ENCODE measurements at regions not wholly inside any gene's neighbourhood (a gene's known extent, or its start where the extent isn't known, plus 50 kb on each side); places are given as distances from the start of the nearest gene placed in this dataset.
"Not testable (repeated sequence)": the region's sequence is repeated elsewhere in the genome, so short reads cannot be mapped to it uniquely, and the experiment has no call there.

DNA sequence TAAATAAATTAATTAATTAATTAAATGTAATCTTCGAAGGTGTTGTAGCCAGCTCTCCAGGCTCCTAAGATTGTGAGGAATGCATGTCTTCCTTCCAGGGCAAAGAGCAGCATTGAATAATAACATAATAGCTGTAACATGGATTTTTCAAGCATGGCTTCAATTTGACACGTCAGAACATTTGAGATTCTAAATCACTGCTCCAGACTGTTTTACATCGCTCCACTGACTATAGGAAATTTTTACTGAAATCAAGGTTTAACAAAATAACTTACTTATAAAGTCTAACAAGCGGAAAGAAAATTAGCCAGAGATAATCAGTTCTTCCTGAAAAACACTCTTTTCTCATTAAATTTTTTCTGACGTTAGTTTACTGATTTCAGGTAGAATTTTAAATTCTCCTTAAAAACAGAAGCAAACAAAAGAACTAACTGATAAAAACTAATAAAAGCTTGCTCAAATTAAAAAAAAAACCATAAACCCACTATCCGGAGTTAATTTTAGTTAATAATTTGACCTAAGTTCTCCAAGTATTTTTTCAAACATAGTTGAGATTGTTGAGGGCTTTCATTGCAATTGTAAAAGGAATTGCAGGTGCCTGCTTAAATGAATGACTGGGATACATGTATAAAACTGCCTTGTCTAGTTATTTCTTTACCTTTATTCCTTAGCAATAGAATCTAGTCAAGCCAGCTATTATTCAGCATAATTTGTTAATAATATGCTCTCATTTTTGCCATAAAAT is 51.2 kb upstream of the SGCE start:
- no peak for DNase-seq (ENCODE audit: low read depth)

DNA sequence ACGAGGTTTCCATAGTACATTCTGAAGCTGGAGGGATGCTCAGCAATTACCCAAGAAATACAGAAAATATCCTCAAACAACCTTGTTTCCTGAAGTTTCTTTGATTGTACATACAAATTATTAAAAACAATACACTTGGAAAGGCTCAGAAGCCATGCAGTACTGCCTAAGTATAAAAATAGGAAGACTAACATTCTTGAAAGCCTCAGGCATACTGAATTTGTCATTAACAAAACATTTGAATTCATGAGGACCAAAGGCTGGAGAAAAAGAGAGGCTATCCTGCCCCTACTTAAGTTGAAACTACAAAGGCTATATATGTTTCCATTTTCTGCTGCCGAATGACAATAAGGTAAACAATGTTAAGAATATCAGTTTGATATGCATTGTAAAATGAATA is 54.3 kb upstream of the SGCE start:
- no peak for DNase-seq (ENCODE audit: low read depth)

DNA sequence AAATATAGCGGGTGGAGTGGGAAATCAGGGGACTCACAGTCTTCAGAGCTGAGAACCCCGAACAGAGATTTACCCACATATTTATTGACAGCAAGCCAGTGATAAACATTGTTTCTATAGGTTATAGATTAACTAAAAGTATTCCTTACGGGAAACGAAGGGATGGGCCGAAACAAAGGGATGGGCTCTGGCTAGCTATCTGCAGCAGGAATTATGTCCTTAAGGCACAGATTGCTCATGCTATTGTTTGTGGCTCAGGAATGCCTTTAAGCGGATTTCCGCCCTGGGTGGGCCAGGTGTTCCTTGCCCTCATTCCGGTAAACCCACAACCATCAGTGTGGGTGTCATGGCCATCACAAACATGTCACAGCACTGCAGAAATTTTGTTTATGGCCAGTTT is 66.4 kb upstream of the SGCE start:
- not testable (repeated sequence) for DNase-seq (ENCODE audit: low read depth)

DNA sequence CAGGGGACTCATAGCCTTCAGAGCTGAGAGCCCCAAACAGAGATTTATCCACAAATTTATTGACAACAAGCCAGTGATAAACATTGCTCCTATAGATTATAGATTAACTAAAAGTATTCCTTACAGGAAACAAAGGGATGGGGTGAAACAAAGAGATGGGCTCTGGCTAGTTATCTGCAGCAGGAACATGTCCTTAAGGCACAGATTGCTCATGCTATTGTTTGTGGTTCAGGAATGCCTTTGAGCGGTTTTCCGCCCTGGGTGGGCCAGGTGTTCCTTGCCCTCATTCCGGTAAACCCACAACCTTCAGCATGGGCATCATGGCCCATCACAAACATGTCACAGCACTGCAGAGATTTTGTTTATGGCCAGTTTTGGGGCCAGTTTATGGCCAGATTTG is 73.0 kb upstream of the SGCE start:
- DNase-seq (ENCODE audit: low read depth) = not testable (repeated sequence)

DNA sequence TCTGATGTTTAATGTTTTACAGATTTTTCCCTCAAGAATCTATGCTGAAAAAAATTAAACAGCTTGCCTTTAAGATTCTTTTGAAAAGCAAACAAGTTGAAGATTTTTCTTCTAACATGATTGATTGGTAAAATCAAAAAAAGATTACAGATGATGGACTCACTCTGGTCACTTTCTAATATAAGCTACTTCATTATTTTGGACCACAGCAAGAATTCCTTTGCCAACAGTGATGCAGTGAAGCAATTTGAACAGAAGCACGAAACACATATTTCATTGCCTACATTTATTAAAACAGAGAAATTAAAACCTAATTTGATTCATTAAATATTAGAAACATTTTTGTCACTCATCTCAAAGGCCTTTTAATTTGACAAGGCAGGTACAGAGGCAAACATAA is 82.1 kb upstream of the SGCE start:
- DNase-seq (ENCODE audit: low read depth) = peak; percentile 19

DNA sequence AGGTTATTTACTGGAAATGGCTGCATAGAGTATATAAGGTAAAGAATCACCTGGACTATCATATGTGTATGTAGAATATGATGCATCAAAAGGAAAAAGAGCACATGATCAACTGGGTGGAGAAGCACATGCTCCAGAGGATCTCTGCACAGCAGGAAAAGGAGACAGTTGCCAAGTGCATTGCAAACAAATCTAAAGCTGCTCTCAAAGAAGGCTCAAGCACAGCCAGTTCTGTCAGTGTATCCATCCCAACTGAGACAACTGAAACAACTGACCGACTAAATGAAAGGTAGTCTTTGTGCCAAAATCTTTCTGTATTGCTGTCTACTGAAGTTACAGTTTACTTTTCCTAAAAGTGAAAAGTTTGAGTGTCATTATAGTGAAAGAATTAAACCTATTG is 83.2 kb upstream of the SGCE start:
- peak; percentile 61 for DNase-seq (ENCODE audit: low read depth)

DNA sequence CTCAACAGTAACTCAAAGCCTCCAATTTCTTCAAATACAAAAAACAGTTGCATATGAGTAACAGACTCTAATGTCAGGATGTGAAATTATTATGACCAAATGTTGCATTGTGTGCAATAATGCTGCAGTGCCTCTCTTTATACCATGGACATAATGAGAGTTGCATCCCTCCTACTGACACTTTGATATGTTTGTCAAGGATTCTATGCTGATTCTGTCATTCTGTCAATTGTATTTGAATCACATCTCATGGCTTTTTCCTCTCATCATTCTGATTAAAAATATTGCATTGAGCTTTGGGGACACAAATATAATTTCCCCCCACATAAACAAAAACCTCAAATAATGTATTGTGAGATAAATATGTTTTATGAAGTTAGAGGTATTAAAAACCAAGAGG is 84.6 kb upstream of the SGCE start:
- no peak for DNase-seq (ENCODE audit: low read depth)

DNA sequence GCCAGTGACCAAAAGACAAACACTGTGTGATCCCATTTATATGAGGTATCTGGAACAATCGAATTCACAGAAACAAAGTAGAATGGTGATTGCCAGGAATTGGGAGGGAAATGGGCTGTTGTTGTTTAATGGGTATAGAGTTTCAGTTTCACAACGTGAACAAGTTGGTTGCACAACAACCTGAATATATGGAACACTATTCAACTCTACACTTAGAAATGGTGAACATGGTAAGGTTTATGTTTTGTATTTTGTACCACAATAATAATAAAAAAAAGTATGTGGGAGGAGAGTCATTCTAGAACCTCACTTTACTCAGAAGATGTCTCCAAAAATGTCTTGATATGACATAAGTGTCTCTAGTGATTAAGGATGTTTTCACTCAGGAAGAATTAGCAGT is 85.2 kb upstream of the SGCE start:
- no peak for DNase-seq (ENCODE audit: low read depth)

DNA sequence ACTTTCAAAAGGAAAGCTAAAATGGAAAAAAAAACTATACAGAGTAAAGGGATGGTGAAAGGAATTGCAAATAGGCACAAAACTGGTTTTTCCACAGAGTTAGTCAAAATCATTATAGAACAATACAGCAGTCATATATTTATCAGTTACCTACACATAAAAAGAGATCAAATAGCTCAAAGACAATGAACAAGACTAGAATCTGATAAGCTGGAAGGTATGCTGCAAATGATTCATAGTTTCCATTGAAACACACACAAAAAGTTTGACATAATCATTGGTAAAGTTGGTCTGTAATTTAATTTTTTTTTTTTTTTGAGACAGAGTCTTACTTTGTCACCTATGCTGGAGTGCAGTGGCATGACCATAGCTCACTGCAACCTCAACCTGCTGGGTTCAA is 92.4 kb upstream of the SGCE start:
- no peak for DNase-seq (ENCODE audit: low read depth)

DNA sequence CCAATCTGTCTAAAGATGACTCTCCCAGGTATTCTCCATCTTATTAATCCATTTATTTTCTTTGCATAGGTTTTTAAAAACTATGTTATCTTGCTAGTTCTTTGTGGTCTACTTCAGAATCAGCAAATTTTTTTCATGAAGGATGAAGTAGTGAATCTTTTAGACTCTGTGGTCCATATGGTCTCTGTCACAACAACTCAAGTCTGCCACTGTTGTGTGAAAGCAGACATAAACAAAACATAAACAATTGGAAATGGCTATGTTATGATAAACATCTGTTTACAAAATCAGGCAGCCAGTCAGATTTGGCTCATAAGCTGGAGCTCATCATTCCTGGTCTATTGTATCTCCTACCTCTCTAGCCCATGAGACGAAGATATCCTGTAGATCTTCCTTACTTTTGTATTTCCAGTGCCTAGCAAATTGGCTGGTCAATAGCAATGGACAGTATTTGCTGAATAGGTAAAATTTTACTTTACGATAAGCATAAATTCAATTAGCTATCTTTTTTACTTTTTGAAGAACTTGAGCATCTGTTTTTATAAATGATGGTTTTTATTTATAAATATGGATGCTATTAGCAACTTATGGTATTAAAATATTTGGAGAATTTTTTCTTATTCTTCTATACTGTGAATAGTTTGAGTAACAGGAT is 104.6 kb upstream of the SGCE start:
- no peak for DNase-seq (ENCODE audit: low read depth)

DNA sequence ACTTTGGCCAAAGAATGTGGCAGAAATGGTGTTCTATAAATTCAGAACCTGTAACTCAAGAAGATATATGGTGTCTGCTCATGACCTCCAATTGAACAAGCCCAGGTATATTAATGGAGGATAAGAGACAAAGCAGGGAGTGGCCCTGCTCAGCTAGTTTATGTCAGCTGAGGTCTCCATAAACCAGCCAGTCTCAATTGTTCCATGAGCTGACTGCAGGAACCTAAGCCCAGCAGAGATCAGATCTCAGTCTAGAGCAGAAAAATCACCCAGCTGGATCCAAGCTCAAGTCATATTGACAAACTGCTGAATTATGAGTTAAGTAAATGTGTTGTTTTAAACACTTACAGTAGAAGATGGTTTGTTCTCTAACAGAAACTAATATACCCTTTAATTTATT is 105.5 kb upstream of the SGCE start:
- DNase-seq (ENCODE audit: low read depth) = no peak

DNA sequence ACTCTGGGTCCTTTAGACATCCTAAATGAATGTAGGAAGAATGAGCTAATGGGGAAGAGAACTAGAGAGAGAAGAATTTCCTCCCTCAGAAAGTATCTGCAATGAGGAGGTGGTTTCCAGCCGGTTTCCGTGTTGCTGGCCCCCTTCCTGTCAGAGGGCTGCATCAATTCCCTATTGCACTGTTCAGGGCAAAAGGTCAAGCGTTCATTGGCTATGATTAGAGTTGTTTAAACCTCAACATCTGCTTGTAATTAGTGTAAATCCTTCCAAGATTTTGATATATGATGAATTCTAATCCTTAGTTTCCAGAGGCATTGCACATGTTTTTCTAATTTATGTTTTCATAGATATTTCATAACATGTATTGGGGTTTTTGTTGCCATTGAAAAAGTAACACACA is 107.3 kb upstream of the SGCE start:
- peak; percentile 95 for DNase-seq (ENCODE audit: low read depth)

DNA sequence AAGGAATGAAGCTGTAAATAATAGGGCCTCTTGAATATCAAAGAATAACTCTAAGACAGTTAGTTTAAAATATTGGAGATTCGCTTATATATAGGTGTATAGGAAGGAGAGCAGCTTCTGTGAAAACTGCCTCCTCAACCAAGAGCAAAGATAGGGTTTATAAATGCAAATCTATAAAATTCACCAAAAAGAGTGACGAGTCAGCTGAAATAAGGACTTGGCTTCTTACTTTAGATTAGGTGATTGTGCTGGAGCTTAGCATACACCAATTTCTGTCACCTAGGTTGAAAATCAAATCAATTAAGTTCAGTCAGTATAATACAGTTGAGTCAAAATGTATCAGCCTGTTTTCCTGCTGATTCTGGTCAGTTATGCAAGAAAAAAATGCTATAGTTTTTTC is 113.8 kb upstream of the SGCE start:
- no peak for DNase-seq (ENCODE audit: low read depth)

DNA sequence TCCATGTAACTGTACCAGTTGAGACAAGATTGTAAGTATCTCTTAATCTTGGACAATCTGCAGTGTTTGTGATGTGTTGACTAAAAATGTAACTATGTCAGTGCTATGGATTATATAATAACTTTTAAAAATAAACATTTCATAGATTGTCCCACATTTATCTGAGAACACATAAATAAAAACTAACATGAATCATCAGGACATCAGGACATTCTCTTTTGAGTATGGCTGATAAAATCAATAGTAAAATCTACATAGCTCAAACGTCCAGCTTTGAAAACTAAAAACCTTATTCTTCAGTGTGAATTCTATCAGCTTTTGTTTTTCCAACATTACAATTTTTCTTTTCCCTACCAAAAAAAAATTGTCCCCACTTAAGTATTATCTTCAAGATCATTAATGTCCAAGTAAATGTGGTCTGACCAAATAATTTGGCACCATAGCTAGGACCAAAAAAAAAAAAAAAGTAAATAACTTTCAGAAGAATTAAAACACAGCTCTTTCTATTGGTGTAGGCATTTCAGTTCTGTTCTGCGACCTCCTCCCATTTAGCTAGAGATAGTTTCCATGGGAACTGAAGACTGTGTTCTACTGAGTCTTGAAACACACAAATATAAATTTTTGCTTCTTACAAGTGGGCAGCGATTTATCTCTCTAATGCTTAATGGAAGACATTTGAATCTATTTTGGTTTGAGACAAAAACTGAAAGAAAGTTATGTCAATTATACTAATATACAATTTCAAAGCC is 123.0 kb upstream of the SGCE start:
- DNase-seq (ENCODE audit: low read depth) = no peak

DNA sequence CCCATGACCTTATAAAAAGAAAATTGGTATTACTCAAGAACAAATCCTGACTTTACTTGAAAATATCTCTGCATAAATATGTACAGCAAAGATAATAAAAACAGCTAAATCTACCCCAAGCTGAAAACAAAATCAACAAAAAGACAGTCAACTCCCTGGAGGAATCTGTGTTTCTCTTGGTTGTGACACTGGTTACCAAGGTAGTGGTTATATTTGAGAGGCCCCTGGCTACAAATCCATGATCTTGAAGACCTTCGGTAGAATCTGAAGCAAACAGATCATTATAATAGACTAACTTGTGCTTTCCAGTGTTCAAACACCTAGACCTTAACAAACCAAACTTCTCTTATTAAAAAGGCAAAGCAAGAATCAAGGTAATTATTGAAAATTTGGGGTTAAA is 123.9 kb upstream of the SGCE start:
- DNase-seq (ENCODE audit: low read depth) = no peak

DNA sequence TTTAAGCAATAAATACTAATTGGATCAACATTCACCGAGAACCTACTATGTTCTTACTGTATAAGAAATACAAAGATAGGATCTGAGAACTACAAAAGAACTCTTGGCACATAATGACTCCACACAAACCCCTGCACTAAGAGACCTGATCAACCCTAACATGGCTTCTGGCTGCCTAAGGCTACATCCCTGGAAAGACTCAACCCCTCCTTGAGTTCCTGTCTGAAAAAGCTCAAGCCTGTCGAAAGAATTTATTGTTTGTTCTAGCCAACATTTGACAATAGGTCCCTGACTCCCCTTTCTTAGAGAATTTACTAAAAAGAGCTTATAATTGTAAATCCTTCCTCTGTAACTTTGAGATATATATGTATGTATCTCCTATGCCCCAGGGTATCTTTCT is 125.3 kb upstream of the SGCE start:
- DNase-seq (ENCODE audit: low read depth) = no peak

DNA sequence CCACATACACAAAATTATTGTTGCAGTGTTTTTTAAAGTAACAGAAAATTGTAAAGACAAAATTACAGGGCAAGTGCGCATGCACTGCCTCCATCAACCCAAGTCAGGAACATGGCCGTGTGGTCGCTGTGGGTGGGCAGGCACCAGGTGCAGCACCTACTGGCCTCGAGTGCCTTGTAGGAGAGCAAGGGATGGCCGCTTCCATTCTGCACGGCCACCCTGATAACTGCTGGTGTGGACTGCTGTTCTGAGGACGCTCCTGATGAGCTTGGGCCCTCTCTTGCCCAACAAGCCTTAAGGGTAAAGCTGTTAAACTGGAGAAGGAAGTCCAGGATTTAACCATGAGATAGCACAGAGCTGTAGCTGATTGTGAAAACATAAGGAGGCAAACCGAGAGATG is 124.6 kb upstream of the PPP1R9A start:
- no peak for DNase-seq (ENCODE audit: low read depth)

DNA sequence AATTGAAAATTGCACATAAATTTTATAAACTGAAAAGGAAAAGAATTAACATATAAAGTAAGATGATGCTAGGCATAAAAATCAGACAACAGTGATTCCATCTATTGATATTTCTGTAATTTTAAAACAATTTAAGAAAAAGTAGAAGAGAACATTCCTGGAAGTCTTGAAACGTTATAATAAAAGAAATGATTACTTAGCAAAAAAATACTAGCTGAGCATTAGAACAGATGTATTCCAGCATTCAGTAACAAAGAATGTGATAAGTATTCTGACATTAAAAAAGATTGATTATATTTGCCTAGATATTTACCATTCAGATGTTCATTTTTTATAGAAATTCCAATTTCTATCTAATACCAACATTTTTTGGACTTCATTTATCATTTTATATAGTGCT is 120.1 kb upstream of the PPP1R9A start:
- no peak for DNase-seq (ENCODE audit: low read depth)

DNA sequence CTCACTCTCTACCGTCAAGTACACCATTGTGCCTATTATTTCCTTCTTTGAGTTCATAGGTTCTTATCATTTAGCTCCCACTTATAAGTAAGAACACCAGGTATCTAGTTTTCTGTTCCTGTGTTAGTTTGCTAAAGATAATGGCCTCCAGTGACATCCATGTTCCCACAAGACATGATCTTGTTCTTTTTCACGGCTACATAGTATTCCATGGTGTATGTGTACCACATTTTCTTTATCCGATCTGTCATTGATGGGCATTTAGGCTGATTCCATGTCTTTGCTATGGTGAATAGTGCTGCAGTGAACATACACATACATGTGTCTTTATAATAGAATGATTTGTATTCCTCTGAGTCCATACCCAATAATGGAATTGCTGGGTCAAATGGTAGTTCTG is 119.0 kb upstream of the PPP1R9A start:
- DNase-seq (ENCODE audit: low read depth) = not testable (repeated sequence)

DNA sequence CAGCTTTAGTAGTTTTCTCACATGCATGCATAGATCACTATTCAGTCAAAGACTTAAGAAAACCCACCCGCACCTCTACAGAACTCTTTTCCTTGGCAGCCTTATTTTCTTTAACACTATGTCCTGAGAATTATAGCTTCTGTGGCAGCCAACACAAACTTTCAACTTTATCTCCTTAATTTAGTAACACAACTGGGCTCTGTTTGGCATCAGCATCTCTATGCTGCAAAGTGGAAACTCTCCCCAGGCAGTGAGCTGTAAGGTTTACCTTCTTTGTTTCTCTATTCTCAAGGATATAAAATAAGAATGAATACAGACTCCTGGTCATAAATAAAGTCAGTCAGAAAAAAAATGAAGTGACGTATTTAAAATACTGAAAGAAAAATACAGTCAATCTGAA is 115.2 kb upstream of the PPP1R9A start:
- no peak for DNase-seq (ENCODE audit: low read depth)

DNA sequence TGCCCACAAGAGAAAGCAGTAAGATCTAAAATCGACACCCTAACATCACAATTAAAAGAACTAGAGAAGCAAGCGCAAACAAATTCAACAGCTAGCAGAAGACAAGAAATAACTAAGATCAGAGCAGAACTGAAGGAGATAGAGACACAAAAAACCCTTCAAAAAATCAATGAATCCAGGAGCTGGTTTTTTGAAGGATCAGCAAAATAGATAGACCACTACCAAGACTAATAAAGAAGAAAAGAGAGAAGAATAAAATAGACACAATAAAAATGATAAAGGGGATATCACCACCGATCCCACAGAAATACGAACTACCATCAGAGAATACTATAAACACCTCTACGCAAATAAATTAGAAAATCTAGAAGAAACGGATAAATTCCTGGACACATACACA is 110.0 kb upstream of the PPP1R9A start:
- not testable (repeated sequence) for DNase-seq (ENCODE audit: low read depth)

DNA sequence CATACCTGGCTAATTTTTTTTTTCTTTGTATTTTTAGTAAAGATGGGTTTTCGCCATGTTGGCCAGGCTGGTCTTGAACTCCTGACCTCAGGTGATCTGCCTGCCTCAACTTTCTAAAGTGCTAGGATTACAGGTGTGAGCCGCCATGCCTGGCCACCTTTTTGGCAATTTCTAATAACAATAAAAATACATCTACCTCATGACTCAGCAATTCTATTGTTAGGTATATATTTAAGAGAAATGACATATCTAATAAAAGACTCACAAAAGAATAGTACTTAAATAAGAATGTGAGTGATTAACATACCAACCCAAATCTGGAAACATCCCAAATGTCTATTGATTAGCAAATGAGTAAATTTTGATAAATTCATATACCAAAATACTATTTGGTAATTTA is 103.6 kb upstream of the PPP1R9A start:
- DNase-seq (ENCODE audit: low read depth) = no peak

DNA sequence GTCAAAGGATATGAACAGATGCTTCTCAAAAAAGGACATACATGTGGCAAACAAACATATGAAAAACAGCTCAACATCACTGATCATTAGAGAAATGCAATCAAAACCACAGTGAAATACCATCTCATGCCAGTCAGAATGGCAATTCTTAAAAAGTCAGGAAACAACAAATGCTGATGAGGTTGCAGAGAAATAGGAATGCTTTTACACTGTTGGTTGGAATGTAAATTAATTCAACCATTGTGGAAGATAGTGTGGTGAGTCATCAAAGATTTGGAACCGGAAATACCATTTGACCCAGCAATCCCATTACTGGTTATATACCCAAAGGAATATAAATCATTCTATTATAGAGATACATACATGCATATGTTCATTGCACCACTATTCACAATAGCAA is 98.7 kb upstream of the PPP1R9A start:
- DNase-seq (ENCODE audit: low read depth) = not testable (repeated sequence)

All from forelimb muscle (tissue), 1 donor.